OCI-LY7 (cell line): ENCODE measurements at regions not wholly inside any gene's neighbourhood (a gene's known extent, or its start where the extent isn't known, plus 50 kb on each side); places are given as distances from the start of the nearest gene placed in this dataset.

Experiments
- EZH2phosphoT487 ChIP-seq: fragments of 200-600 bp; sonication (generic); IDR thresholded peaks from 2 replicates; pipeline ENCODE4 v1.6.1; 2018; ENCODE audit warnings: low read depth, borderline replicate concordance, mild to moderate bottlenecking, mixed run types, antibody characterized with exemption, low read length, moderate library complexity, mixed read lengths
- TF ChIP-seq, protein P1 (sequence below): fragments of 200-600 bp; sonication (generic); conservative IDR thresholded peaks from 2 replicates; pipeline ENCODE4 v1.5.1; 2014; ENCODE audit warnings: mild to moderate bottlenecking, antibody characterized with exemption, low read length, moderate library complexity, mixed read lengths

DNA sequence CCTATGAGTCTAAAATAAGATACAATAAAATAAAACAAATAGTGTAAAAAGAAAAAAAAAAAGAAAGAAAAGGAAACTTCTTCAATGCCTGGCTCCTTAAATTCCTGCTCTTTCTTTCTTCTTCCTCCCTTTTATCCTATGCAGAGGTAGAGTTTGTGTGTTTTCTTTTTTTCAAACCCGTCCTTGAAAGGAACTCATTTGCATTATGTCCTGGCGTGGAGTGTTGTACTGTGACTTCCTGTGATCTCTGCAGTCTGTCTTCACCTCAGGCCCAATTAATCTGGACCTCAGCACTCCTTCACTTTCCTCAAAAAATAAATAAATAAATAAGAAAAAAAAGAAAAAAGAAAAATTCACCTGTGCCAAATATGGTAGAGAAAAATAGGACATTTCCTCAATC is 541.9 kb upstream of the SPTLC3 start:
- TF ChIP-seq, protein P1, sequence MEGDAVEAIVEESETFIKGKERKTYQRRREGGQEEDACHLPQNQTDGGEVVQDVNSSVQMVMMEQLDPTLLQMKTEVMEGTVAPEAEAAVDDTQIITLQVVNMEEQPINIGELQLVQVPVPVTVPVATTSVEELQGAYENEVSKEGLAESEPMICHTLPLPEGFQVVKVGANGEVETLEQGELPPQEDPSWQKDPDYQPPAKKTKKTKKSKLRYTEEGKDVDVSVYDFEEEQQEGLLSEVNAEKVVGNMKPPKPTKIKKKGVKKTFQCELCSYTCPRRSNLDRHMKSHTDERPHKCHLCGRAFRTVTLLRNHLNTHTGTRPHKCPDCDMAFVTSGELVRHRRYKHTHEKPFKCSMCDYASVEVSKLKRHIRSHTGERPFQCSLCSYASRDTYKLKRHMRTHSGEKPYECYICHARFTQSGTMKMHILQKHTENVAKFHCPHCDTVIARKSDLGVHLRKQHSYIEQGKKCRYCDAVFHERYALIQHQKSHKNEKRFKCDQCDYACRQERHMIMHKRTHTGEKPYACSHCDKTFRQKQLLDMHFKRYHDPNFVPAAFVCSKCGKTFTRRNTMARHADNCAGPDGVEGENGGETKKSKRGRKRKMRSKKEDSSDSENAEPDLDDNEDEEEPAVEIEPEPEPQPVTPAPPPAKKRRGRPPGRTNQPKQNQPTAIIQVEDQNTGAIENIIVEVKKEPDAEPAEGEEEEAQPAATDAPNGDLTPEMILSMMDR = no peak
- TF ChIP-seq EZH2phosphoT487 = no peak
